Fibroblast of mammary gland (primary cell): ENCODE measurements at regions not wholly inside any gene's neighbourhood (a gene's known extent, or its start where the extent isn't known, plus 50 kb on each side); places are given as distances from the start of the nearest gene placed in this dataset.

Source experiments
- DNase-seq: peaks from one replicate; pipeline ENCODE4 v3.0.0-alpha.2; 2010; ENCODE audit warnings: low read depth
- H3K4me3 ChIP-seq: 2 replicates; pipeline ENCODE4 v1.5.1; 2011; ENCODE audit warnings: low read depth, mild to moderate bottlenecking, low read length, moderate library complexity; ENCODE audit not compliant: control insufficient read depth
- CTCF ChIP-seq: conservative IDR thresholded peaks from 2 replicates; pipeline ENCODE4 v1.5.1; 2011; ENCODE audit warnings: low read depth, low read length, inconsistent platforms; ENCODE audit not compliant: control insufficient read depth, insufficient read depth

- no peak for TF ChIP-seq CTCF
- no peak for DNase-seq
- no peak overlapping the region for H3K4me3 ChIP-seq
These were observed 215.8 kb downstream of the SIPA1L2 start for GRCh38 chr1:232414100-232414499.

GRCh38 chr1:232413674-232414073 lies 216.3 kb downstream of the SIPA1L2 start:
- no peak for DNase-seq
- no peak for TF ChIP-seq CTCF
- H3K4me3 ChIP-seq = no peak overlapping the region

DNA sequence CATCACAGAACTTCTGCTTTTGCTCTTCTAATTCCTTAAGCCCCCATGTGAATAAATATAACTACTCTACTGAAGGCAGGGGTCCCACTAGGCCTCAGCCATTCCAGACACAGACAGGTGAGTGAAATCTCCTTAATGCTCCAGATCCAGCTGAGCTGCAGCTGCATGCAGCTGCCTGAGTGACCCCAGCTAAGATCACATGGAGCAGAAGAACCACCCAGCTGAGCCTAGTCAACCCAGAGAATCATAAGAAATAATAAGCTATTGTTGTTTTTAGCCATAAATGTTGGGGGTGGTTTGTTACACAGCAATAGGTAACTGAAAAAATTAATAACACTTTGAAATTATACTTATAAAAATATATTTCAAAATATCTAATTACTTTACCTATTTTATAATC lies 220.3 kb downstream of the SIPA1L2 start:
- no peak for TF ChIP-seq CTCF
- no peak for DNase-seq
- H3K4me3 ChIP-seq = no peak overlapping the region

- no peak overlapping the region for H3K4me3 ChIP-seq
- DNase-seq = no peak
- TF ChIP-seq CTCF = no peak
These were observed 222.8 kb downstream of the SIPA1L2 start for GRCh38 chr1:232407120-232407519.

- no peak for DNase-seq
- TF ChIP-seq CTCF = no peak
- H3K4me3 ChIP-seq = no peak overlapping the region
These were observed 224.2 kb downstream of the SIPA1L2 start for GRCh38 chr1:232405781-232406180.

DNA sequence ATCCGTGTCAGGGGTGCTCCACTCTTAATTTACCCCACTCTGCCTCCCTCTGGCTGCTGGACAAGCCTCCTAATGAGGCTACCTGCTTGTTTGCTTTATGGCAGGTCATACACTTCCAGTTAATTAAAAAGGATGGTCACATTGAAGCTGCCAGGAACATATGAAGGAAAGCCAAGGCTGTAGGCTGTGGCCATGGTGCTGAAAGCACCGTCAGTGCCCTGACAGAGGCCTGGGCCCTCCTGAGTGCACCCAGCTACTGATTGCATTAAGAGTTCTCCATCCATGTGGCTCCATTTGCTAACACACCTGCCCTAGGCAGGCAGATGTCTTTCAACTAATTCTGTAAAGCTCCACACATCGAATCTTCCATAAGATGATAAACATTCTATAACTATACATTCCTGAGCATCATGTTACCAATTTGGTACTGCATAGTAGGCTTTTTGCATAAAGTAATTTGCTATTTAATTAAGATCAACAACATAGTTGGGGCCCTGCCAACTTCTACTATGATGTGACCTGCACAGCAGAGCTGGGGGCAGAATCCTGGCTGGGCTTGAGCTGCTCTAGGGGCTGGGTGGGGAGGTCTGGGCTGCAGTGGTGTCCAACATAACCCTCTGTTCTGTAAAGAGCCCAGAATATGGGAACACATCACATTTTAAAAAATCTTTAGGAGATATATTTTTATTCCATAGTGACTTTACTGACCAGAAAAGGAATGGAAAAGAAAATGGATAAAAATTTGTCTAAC lies 224.8 kb downstream of the SIPA1L2 start:
- H3K4me3 ChIP-seq = no peak overlapping the region
- no peak for TF ChIP-seq CTCF
- DNase-seq = no peak

DNA sequence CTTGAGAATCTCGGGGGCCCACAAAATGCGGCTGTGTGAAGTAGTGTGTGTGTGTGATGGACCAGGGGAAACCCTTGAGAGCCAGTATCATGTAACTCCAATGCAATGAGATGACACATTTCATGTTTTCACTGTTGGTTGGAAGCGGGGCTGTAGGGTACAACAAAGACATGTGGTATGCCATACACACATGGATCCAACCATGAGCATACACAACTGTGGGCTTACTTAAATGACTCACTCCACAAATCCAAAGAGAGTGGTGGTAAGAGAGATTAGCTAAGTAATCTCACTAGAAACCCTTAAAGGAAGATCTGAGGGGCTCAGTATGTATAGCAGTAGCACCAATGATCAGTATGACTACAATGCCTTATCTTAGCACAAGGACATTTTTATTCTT lies 225.7 kb downstream of the SIPA1L2 start:
- H3K4me3 ChIP-seq = no peak overlapping the region
- TF ChIP-seq CTCF = no peak
- DNase-seq = no peak
